HG03064 (cell line): ENCODE measurements at regions not wholly inside any gene's neighbourhood (a gene's known extent, or its start where the extent isn't known, plus 50 kb on each side); places are given as distances from the start of the nearest gene placed in this dataset.
"Not testable (repeated sequence)": the region's sequence is repeated elsewhere in the genome, so short reads cannot be mapped to it uniquely, and the experiment has no call there.

Source experiments
- ATAC-seq: cut with Tn5 transposase; IDR thresholded peaks from one replicate; pipeline ENCODE4 v1.9.1; 2021; ENCODE audit warnings: low read depth; ENCODE audit not compliant: unreplicated experiment

DNA sequence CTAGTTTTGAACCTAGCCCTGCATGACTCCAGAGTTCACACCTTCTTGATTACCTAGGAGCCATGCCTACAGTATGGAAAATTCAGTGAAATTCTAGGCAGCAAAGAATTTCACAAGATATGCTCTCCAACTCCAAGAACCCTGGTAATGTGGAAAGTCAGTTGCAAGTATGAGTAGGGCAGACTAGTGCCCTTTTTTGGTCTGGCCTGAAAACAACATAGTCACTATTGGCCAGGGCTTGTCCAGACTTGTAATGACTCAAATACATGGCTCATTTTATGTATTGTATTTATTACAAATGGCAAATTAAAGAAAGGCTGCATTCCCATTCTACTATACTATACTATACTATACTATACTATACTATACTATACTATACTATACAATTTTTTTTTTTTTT lies 160.4 kb downstream of the ESM1 start:
- no peak for ATAC-seq

- ATAC-seq, result no peak
These were observed 162.4 kb downstream of the ESM1 start for GRCh38 chr5:54823006-54823405.

- no peak for ATAC-seq
These were observed 163.1 kb downstream of the ESM1 start for GRCh38 chr5:54822324-54822687.

GRCh38 chr5:54821445-54822323 lies 163.7 kb downstream of the ESM1 start:
- no peak for ATAC-seq

DNA sequence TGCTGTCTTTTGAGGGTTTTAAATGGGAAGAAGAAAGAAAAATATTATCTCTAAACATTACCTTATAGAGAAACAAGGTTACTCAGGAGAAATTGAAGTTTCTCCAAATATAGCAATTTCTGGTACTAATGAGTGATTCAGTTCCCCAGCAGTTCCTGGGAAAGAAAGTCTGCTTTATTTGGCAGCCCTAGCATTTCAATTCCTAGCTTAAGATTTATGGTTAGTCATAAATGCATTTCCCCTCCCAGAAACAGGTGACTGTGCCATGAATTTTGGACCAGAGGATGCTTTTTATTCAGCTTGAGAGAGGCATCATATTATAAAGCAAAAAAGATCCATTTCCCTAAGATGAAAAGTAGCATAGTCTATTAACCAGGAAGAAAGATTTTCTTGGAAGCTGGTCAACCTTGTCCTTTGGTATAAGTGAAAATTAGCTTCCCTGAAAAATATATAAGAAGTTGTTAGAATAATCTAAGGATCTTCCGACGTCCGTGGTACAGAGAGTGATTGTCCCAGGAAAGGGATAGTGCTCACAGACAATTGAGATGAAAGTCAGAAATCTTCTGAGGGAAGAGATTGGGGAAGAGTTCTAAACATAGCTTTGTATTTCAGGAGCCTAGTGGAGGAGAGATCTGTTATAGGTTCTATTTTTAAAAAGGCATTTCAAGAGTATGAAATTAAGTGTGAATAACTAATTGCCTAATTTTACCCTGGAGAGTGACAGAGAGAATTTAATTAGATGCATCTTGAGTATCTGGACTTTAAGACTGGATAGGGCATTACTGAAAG lies 164.9 kb downstream of the ESM1 start:
- ATAC-seq, result no peak

DNA sequence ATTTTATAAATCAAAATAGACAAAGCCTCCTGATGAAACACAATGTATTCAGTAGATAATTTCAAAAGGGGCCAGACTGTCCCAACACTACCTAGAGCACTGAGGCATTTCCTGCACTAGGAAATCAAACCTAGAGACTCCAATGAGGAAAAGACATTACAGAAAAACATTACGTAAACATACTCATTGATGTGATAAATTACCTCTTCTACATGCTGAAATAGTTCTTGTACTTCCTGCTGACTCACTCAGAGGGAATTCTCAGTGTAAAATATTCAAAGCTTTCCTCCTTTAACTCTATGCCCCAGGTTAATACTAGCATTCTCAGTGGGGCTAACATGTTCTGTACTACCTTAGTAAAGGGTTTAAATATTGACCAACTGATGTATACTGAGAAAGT lies 178.0 kb downstream of the ESM1 start:
- ATAC-seq, result no peak

DNA sequence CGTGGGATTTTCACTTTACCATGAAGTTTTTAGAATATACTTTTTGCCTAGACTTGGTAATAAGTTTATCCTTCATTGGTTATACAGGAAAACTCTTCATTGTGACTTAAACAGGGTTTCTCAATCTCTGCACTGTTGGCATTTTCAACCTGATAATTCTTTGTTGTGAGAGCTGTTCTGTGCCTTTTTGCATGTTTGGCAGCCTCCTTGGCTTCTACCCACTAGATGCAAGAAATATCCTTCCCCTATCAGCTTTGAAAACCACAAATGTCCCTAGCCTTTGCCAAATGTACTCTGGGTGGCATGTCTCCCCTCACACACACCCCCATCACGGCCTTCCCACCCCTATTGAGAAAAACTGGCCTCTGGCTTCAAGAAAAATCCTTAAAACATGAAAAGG lies 180.9 kb downstream of the ESM1 start:
- ATAC-seq, result no peak

GRCh38 chr5:54804086-54804485 lies 181.3 kb downstream of the ESM1 start:
- no peak for ATAC-seq

GRCh38 chr5:54803471-54804011 lies 181.9 kb downstream of the ESM1 start:
- no peak for ATAC-seq

- no peak for ATAC-seq
These were observed 185.7 kb downstream of the ESM1 start for GRCh38 chr5:54799645-54800044.

DNA sequence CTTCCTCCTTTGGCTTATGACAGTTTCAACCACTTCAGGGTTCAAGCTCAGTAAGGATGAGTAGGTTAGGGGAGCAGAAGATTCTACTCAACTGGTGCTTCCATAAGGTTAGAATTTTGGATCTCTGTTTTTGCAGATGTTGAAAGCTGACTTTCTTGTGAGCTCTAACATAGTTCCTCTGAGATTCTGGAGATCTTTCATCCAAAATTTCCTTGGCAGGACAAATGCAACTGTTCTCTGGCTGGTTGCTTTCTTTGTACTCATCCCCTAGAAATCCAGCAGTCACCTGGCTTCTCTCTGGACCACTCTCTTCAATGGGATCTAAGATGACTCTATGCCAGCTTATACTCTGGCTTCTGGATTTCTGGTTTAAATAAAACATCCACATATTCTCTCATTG lies 189.6 kb downstream of the ESM1 start:
- ATAC-seq, result no peak

DNA sequence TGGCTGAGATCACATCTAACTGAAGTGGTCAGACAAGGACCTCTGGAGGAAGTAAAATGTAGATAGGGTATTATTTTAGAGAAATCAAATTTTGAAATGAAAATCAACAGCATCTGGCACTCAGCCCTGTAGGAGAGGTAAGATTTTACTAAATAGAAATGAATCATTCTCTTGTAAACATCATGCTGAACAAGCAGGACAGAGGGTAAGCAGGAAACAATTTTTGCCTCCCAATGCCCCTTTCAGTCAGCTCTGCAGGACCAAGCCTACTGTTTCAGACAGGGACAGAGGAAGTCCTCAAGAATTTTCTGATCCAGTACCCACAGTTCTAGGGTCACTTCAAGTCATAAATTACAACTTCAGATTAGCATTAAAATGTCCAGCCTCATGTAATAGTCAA lies 190.1 kb downstream of the ESM1 start:
- no peak for ATAC-seq

DNA sequence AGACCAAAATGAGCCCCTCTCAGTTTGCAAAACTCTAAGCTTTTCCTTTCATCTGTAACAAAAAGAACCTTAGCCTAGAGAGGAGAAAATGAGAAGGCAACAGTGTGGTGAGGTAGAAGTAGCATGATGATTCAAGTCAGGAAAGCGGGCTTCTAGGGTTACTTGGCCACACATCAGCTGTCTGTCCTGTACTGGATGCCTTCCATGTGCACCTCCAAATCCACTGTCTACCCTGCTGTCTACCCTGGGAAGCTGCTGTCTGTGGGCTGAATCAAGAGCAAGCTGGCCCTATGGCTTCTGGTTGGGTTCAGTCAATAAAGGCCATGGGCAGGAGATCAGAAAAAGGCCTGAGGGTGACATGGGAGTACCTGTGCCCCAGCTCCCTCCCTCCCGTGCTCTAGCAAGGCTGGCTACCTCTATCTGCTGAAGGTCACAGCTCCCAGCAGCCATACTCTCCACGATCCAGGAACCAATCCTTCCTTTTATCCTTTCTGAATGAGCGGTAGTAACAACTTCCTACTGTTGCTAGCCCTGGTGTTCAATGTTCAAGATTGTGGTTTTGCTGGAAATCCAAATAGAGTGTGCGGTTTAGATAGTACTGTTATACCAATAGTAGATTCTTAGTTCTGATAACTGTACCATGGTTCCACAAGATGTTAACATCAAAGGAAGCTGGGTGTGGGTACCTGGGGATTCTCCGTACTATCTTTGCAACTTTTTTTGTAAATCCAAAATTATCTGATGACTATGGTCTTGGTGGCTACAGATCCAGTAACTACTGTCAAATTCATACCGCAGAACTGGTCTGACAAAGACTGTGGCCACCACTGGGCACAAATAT lies 191.0 kb downstream of the ESM1 start:
- ATAC-seq, result no peak

DNA sequence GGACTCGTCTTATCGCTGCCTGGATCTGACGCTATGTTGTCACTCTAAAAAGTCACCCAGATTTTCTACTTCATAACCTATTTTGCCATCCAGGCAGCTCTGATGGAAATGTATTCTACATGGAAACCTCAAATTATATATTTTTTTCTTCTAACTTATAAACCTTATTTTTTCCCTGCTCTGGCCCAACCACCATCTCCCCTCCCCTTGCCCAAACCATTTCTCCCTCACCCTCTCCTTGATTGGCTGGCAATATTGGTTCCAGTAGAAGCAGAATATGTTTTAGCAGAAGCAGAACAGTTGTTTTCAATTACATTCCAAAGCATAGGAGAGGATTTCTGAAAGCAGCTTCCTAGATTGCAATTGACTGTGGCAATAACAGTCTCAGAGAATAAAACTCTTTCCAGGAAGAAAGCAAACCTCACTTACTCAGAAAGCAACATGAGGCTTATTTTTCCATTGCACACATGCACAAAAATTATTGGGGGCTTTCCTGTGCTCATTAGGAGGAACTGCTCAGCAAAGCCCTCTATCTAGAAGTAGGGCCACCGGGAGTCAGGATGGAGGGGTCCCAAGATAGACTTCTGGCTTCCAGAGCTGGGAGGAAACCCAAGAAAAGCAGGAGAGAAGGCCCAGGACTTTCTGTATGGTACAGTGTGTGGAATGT lies 191.8 kb downstream of the ESM1 start:
- ATAC-seq, result no peak

- no peak for ATAC-seq
These were observed 192.6 kb downstream of the ESM1 start for GRCh38 chr5:54792611-54793404.

- not testable (repeated sequence) for ATAC-seq
These were observed 197.5 kb downstream of the ESM1 start for GRCh38 chr5:54787910-54788309.

DNA sequence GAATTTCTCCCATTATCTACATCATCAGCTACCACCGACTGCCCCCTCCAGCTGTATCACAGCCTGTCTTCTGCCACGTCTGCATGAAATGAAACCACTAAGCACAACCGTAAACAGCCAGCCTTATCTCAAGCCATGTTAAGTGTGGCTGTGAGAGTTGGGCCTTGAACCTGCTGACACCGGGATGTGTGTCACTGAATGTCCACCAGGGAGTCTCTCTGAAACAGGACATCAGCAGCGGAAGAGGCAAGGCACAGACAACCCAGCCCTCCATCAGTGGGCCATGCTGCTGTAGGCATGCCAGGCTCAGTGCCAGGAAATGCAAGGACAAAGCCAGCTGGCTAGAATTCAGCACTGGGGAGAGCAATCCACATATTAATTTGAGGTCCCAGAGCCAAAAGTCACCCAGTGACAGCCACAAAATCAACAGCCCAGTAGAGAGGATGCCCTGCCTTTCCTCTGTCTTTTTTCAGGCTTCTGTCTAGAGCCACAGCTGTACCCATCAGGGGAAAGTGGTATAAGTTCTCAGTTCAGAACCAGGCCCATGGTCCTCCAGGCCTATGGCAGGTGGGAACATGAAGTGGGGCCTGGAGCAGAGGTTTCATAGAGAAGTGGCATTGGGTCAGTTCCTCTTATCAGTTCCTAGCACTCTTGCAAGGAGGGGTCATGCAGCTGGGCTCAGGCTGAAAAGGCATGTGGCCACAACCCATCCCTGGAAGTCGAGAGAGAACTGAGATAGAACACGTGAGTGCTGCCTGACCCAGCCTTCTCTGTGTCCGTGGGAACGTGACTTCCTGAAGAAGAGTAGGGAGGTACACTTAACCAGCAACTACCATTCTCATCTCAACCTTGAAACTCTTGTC lies 199.4 kb downstream of the ESM1 start:
- ATAC-seq, result no peak

GRCh38 chr5:54778783-54779182 lies 206.6 kb downstream of the ESM1 start:
- ATAC-seq, result no peak
